HepG2 (cell line): ENCODE measurements at regions not wholly inside any gene's neighbourhood (a gene's known extent, or its start where the extent isn't known, plus 50 kb on each side); places are given as distances from the start of the nearest gene placed in this dataset.
"Not testable (repeated sequence)": the region's sequence is repeated elsewhere in the genome, so short reads cannot be mapped to it uniquely, and the experiment has no call there.

Experiments used
- ATAC-seq: fragments of 200-7000 bp; cut with Tn5 transposase; 3 replicates; pipeline ENCODE4 v1.9.1; 2020; ENCODE audit warnings: mild to moderate bottlenecking, moderate library complexity
- BruUV-seq: library from RNA; stranded (reverse); fragments of 400-500 nt; replicated peaks from 2 replicates; lab custom pipeline; 2021; lab: Mats Ljungman, UMichigan
- CTCF ChIA-PET: fragments of 300-600 bp; formaldehyde crosslinking; extraction: SDS; loops from one replicate; lab custom pipeline; 2021; ENCODE audit warnings: low total read pairs, inconsistent platforms, low intra/inter-chr PET ratio; lab: Yijun Ruan, JAX
- POLR2A ChIA-PET: fragments of 350-600 bp; sonication (Branson Sonifier 250); formaldehyde crosslinking; loops from one replicate; lab custom pipeline; 2020; ENCODE audit warnings: antibody characterized with exemption, inconsistent platforms; lab: Yijun Ruan, JAX
- DNase-seq: peaks from one replicate; pipeline ENCODE4 v3.0.0-alpha.2; 2015; ENCODE audit warnings: low spot score
- FAIRE-seq: peaks from 3 replicates; lab custom pipeline; 2011; peaks lifted over from hg19 to GRCh38; lab: Jason Lieb, UNC
- H2AFZ ChIP-seq: one replicate; pipeline ENCODE4 v1.6.1; 2011; ENCODE audit warnings: low read length, inconsistent platforms
- H3K27ac ChIP-seq: fragments of 300-600 bp; 3 replicates; pipeline ENCODE4 v1.8.0; 2011; ENCODE audit warnings: mixed run types, mild to moderate bottlenecking, mixed read lengths, low read length, inconsistent platforms; ENCODE audit not compliant: insufficient read depth; ENCODE audit errors: extremely low read length
- H3K27me3 ChIP-seq, 2 experiments: fragments of 200-600 bp in 1 of 2; 2 replicates in 1 of 2; 3 replicates in 1 of 2; pipeline versions ENCODE4 v1.6.0 to v1.8.0; 2011; ENCODE audit warnings: low read length in 2 of 2, mild to moderate bottlenecking in 2 of 2, moderate library complexity in 2 of 2, inconsistent platforms in 1 of 2; ENCODE audit not compliant: insufficient read depth in 2 of 2, control insufficient read depth in 1 of 2
- H3K36me3 ChIP-seq, 2 experiments: fragments of 200-600 bp in 1 of 2; replicated peaks in 1 of 2; 2 replicates in 1 of 2; 3 replicates in 1 of 2; pipeline versions ENCODE4 v1.5.1 to v1.8.0; 2011; ENCODE audit warnings: low read length in 2 of 2, inconsistent platforms in 1 of 2; ENCODE audit not compliant: insufficient read depth in 2 of 2, control insufficient read depth in 1 of 2
- H3K4me1 ChIP-seq: 2 replicates; pipeline ENCODE4 v1.5.1; 2012; ENCODE audit warnings: low read length, inconsistent platforms; ENCODE audit not compliant: insufficient read depth
- H3K4me2 ChIP-seq: 2 replicates; pipeline ENCODE4 v1.6.0; 2011; ENCODE audit warnings: low read depth, low read length, inconsistent platforms
- H3K4me3 ChIP-seq, 3 experiments: fragments of 200-600 bp in 1 of 3; sonication (generic), shearing (Covaris generic) in 1 of 3; replicated peaks in 1 of 3; 2 replicates each; pipeline ENCODE4 v1.5.1; 2011 to 2016; ENCODE audit warnings: low read length in 3 of 3, inconsistent platforms in 2 of 3, low read depth in 2 of 3, mild to moderate bottlenecking in 2 of 3, control low read depth in 1 of 3, mixed read lengths in 1 of 3; ENCODE audit not compliant: insufficient read depth in 1 of 3
- H3K79me2 ChIP-seq: one replicate; pipeline ENCODE4 v1.6.1; 2011; ENCODE audit warnings: low read length, inconsistent platforms; ENCODE audit not compliant: insufficient read depth
- H3K9ac ChIP-seq: 2 replicates; pipeline ENCODE4 v1.6.0; 2011; ENCODE audit warnings: mild to moderate bottlenecking, low read depth, low read length, inconsistent platforms; ENCODE audit not compliant: insufficient read depth
- H3K9me3 ChIP-seq: 2 replicates; pipeline ENCODE4 v1.5.1; 2012; ENCODE audit warnings: mild to moderate bottlenecking, low read length
- H4K20me1 ChIP-seq: 2 replicates; pipeline ENCODE4 v1.6.0; 2011; ENCODE audit warnings: inconsistent platforms, mild to moderate bottlenecking, low read length, moderate library complexity; ENCODE audit not compliant: insufficient read depth
- BCLAF1 ChIP-seq: fragments of 450-650 bp; IDR thresholded peaks from 2 replicates; pipeline ENCODE4 v1.6.1; 2017; ENCODE audit warnings: mild to moderate bottlenecking
- ZNF460 ChIP-seq: sonication (generic); formaldehyde crosslinking; IDR thresholded peaks from 2 replicates; pipeline ENCODE4 v1.5.1; 2020; ENCODE audit warnings: missing genetic modification reagents, mild to moderate bottlenecking, borderline replicate concordance
- ZNF496 ChIP-seq: sonication (generic); formaldehyde crosslinking; IDR thresholded peaks from 2 replicates; pipeline ENCODE4 v1.8.1; 2023; ENCODE audit warnings: mild to moderate bottlenecking, moderate library complexity, missing genetic modification reagents; ENCODE audit not compliant: insufficient replicate concordance
- WGBS: methylation state at CpG from one replicate; pipeline ENCODE4 v1.1.6; 2017; ENCODE audit warnings: low lambda C conversion rate; 5-methylcytosine and 5-hydroxymethylcytosine counted together
- in situ Hi-C: cut with HindIII; loops from 2 replicates; pipeline ENCODE4 v1.10.0; 2017; ENCODE audit warnings: low pct_unique_long_range_greater_than_20kb; ENCODE audit not compliant: extremely low pct_ligation_motif_present
- intact Hi-C: fragments of 100-400 bp; cut with micrococcal nuclease; formaldehyde crosslinking; loops from one replicate; pipeline ENCODE4 v1.10.0; 2022; ENCODE audit not compliant: unreplicated experiment

DNA sequence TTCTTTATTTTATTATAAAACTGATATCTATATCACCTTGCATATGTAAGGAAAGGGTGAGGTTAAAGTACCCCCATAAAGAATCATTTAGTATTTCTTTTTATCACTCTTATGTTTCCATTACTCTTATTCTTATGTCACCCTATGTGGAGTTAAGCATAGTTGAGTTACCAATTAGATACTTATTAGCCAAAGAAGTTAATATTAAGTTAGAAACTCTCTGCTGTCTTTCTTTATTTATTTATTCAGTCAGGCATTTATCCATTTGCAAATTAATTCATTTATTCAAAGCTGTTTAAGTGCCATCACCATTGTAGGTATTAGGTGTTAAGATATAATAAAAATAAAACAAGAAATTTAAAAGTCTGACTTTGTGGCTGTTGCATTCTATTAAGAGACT, 1279.1 kb upstream of the CITED2 start (continued):
- TF ChIP-seq ZNF496: no peak
- TF ChIP-seq ZNF460 (CRISPR knock-in tag): no peak
- TF ChIP-seq BCLAF1: no peak

GRCh38 chr6:140649502-140649901, 1275.1 kb upstream of the CITED2 start:
- BruUV-seq, in situ Hi-C loops, H3K4me3 ChIP-seq, H3K9ac ChIP-seq, H3K36me3 ChIP-seq, H3K79me2 ChIP-seq, H3K27me3 ChIP-seq, H2AFZ ChIP-seq, intact Hi-C loops, FAIRE-seq, H3K4me1 ChIP-seq, POLR2A ChIA-PET, H3K27ac ChIP-seq, CTCF ChIA-PET, H4K20me1 ChIP-seq, ATAC-seq, H3K4me2 ChIP-seq, DNase-seq: not testable (repeated sequence)
- WGBS: 13% methylated on average over 3 of the region's 3 CpGs
- H3K9me3 ChIP-seq: peaks cover 48% of the 10 kb centered on the region

DNA sequence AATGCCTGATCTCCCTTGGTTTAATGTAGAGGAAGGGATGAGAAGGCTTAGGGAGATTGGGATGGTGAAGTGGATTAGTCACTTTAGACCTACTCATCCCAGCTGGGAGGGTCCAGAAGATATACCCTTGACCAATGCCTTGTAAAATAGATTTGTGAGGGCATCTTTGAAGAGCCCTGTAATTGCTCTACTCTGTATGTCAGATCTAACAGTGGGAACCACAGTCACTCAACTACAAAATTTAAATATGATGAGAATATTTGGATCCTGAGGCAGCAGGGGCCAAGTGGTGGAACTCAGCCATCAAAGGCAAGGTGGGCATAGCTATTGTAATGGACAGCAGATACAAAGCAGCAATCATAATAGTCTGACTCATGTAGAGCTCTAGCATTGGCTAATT, 1272.9 kb upstream of the CITED2 start:
- H3K4me2 ChIP-seq, H3K9ac ChIP-seq, H3K4me1 ChIP-seq, DNase-seq, POLR2A ChIA-PET, FAIRE-seq, H3K36me3 ChIP-seq, H3K27ac ChIP-seq, H4K20me1 ChIP-seq, CTCF ChIA-PET, BruUV-seq, intact Hi-C loops, ATAC-seq, H2AFZ ChIP-seq, in situ Hi-C loops, H3K27me3 ChIP-seq, H3K79me2 ChIP-seq, H3K4me3 ChIP-seq: not testable (repeated sequence)
- peaks cover 70% of the 10 kb centered on the region for H3K9me3 ChIP-seq
